ENCODE measurements at regions not wholly inside any gene's neighbourhood (a gene's known extent, or its start where the extent isn't known, plus 50 kb on each side); places are given as distances from the start of the nearest gene placed in this dataset.

DNA sequence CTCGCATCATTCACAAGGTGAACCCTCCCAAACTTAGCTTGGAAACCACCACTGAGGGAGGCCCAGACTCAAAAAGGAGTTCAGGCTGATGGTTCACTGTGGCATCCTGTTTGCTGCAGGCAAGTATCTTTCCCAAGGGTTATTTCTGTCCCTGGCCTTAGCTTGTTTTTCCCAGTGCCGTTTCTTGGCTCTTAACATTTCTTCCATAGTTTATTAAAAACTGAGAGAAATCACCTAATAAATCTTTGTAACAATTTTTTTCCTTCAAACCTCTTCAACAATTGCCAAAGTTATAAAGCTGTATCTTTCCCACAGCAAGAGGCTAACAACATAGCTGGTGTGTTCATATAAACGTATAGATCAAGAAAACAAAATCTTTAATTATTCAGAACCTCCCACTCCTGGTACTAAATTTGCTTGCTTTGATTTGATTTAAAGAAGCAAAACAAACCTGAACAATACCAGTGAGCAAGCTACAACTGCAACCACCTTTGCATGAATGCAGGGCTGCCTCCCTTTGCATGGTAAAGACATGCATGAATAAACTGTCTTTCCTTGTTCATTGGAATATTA is 234.9 kb upstream of the STT3B start:
- DNase-seq, result no peak
- peaks cover 19% of the 10 kb centered on the region for H3K4me1 Mint-ChIP-seq (ENCODE audit: low read depth)
- no peaks in the 10 kb centered on the region for H3K9me3 Mint-ChIP-seq
- H3K36me3 Mint-ChIP-seq (ENCODE audit: low read depth), result no peaks in the 10 kb centered on the region
- H3K4me3 Mint-ChIP-seq, result no peak overlapping the region
- H3K27me3 Mint-ChIP-seq (ENCODE audit: insufficient read depth), result peaks cover 2% of the 10 kb centered on the region
- TF ChIP-seq, protein P1, sequence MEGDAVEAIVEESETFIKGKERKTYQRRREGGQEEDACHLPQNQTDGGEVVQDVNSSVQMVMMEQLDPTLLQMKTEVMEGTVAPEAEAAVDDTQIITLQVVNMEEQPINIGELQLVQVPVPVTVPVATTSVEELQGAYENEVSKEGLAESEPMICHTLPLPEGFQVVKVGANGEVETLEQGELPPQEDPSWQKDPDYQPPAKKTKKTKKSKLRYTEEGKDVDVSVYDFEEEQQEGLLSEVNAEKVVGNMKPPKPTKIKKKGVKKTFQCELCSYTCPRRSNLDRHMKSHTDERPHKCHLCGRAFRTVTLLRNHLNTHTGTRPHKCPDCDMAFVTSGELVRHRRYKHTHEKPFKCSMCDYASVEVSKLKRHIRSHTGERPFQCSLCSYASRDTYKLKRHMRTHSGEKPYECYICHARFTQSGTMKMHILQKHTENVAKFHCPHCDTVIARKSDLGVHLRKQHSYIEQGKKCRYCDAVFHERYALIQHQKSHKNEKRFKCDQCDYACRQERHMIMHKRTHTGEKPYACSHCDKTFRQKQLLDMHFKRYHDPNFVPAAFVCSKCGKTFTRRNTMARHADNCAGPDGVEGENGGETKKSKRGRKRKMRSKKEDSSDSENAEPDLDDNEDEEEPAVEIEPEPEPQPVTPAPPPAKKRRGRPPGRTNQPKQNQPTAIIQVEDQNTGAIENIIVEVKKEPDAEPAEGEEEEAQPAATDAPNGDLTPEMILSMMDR (IDR thresholded peaks at IDR 0.05), result no peak
- no peak overlapping the region for H3K27ac Mint-ChIP-seq

DNA sequence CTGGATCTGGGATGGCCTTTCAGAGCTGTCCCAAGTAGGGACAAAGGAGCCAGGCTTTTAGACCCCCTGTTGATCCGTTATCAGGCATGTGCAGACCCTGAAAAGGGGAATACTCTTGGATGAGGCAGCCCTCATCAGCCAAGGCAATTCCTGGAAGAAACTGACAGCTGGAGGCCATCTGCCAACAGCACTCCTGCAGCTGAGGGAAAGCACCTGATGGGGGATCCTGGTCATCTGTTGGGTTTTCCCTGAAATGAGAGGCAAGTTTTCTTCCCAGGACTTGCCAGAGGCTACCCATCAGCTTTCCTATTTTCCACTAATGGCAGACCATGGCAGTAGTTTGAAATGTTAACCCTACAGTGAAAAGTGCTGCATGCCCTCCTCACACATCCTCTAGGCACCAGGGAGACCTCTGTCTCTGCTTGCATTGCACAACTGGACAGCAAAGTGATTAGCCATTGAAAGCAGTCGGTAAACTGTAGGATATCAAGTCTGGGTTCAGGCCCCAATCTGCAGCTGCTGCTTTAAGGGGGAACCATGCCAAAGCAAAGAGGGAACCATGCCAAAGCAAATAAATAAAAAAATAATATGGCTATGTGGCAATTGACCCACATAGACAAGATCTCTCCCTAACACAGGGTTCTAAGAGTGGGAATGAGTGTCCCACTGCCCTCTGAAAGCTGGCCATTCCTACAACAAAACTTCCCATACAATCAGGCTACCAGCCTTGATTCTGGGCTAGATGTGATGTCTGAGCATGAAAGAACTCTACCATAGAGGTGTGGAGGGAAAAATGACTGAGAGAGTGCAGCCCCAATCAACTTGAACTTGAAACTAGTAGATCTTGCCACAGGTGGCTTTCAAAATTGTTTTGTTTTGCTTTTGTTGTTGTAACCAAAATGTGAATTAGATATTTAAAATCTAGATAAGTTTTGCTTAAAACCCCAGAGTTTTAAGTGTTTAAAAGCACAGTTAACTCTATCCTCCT is 232.0 kb upstream of the STT3B start:
- no peak overlapping the region for H3K4me3 Mint-ChIP-seq
- H3K9me3 Mint-ChIP-seq, result no peaks in the 10 kb centered on the region
- H3K27me3 Mint-ChIP-seq (ENCODE audit: insufficient read depth), result peaks cover 2% of the 10 kb centered on the region
- H3K27ac Mint-ChIP-seq, result no peak overlapping the region
- H3K36me3 Mint-ChIP-seq (ENCODE audit: low read depth), result no peaks in the 10 kb centered on the region
- no peaks in the 10 kb centered on the region for H3K4me1 Mint-ChIP-seq (ENCODE audit: low read depth)
- DNase-seq, result no peak
- TF ChIP-seq, protein P1 (IDR thresholded peaks at IDR 0.05), result no peak

GRCh38 chr3:31302343-31302742 is 230.4 kb upstream of the STT3B start:
- TF ChIP-seq, protein P1 (IDR thresholded peaks at IDR 0.05), result no peak
- peaks cover 6% of the 10 kb centered on the region for H3K27me3 Mint-ChIP-seq (ENCODE audit: insufficient read depth)
- no peak overlapping the region for H3K4me3 Mint-ChIP-seq
- DNase-seq, result no peak
- H3K9me3 Mint-ChIP-seq, result no peaks in the 10 kb centered on the region
- no peak overlapping the region for H3K27ac Mint-ChIP-seq
- no peaks in the 10 kb centered on the region for H3K36me3 Mint-ChIP-seq (ENCODE audit: low read depth)
- no peaks in the 10 kb centered on the region for H3K4me1 Mint-ChIP-seq (ENCODE audit: low read depth)

DNA sequence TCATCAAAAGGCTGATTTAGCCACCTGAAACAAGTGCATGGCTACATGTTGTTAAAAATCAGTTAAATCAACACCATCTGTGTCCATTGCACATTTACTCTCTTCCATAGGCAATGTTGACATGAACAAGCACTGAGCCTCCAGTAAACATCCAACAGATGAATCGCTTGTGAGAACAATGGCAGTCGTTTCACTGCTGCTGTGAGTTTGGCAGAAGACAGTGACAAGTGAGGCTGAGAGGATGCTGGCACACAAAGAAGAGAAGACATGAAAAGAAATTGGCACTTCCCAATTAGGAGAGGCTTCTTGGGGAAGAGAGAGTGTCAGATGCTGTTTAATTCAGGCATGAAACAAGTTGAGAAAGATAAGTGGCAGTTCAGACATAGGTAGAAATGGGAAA is 227.4 kb upstream of the STT3B start:
- no peak for DNase-seq
- TF ChIP-seq, protein P1 (IDR thresholded peaks at IDR 0.05), result no peak
- Mint-ChIP-seq H3K27ac (no peak overlapping the region), H3K9me3 (no peaks in the 10 kb centered on the region), H3K4me1 (ENCODE audit: low read depth) (no peaks in the 10 kb centered on the region), H3K36me3 (ENCODE audit: low read depth) (no peaks in the 10 kb centered on the region), H3K4me3 (no peak overlapping the region), H3K27me3 (ENCODE audit: insufficient read depth) (peaks cover 6% of the 10 kb centered on the region)

DNA sequence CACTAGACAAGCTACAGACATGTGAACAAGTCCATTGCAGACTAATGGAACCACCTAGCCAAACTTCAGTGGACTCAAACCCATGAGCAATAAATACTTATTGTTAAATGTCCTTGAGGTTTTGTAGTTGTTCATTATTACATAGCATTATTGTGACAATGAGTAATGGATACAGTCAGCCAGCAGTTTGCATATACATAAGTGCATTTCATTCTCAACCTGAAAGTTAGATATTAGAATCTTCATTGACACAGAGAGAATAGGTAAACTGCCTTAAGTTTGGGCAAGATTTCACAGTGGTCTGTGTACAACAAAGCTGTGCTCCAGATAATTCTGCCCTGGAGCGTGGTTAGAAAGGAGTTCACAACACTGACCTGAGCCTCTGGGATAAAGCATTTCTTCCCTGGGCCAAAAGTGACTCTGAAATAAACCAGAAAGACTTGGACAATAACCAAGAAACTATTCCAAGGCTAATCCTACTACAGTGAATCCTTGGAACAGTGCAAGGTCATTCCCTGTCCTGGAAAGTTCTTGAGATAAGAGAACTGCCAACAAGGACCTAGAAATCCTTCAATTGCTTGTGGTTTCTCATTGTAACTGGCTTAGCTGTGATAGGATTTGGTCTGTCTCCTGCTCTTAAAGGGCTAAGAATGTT is 225.5 kb upstream of the STT3B start:
- H3K9me3 Mint-ChIP-seq, result no peaks in the 10 kb centered on the region
- no peak for DNase-seq
- TF ChIP-seq, protein P1 (IDR thresholded peaks at IDR 0.05), result no peak
- no peak overlapping the region for H3K4me3 Mint-ChIP-seq
- H3K4me1 Mint-ChIP-seq (ENCODE audit: low read depth), result peaks cover 6% of the 10 kb centered on the region; the same call in 1 of the 2 replicates
- H3K36me3 Mint-ChIP-seq (ENCODE audit: low read depth), result no peaks in the 10 kb centered on the region
- peaks cover 6% of the 10 kb centered on the region for H3K27me3 Mint-ChIP-seq (ENCODE audit: insufficient read depth)
- H3K27ac Mint-ChIP-seq, result no peak overlapping the region
